GM21367 (cell line): ENCODE measurements at regions not wholly inside any gene's neighbourhood (a gene's known extent, or its start where the extent isn't known, plus 50 kb on each side); places are given as distances from the start of the nearest gene placed in this dataset.

Source experiments
- ATAC-seq: cut with Tn5 transposase; IDR thresholded peaks from one replicate; pipeline ENCODE4 v1.9.1; 2021; ENCODE audit not compliant: unreplicated experiment

GRCh38 chr4:3364634-3365314 is 72.0 kb downstream of the RGS12 start:
- no peak for ATAC-seq

- no peak for ATAC-seq
Measured at GRCh38 chr4:3365326-3365725, 72.5 kb downstream of the RGS12 start.

- no peak for ATAC-seq
Measured at GRCh38 chr4:3365871-3366842, 73.3 kb downstream of the RGS12 start.

- no peak for ATAC-seq
Measured at GRCh38 chr4:3366893-3367775, 74.3 kb downstream of the RGS12 start.

- ATAC-seq: no peak
Measured at GRCh38 chr4:3367866-3368265, 73.9 kb upstream of the HGFAC start.

GRCh38 chr4:3368334-3368733 is 73.4 kb upstream of the HGFAC start:
- ATAC-seq: no peak

- no peak for ATAC-seq
Measured at GRCh38 chr4:3368841-3369760, 72.7 kb upstream of the HGFAC start.

GRCh38 chr4:3369781-3370674 is 71.7 kb upstream of the HGFAC start:
- ATAC-seq: no peak

GRCh38 chr4:3371033-3372001 is 70.5 kb upstream of the HGFAC start:
- no peak for ATAC-seq

- peak; percentile 26 for ATAC-seq
Measured at GRCh38 chr4:3372264-3372932, 69.4 kb upstream of the HGFAC start.

GRCh38 chr4:3372933-3373465 is 68.8 kb upstream of the HGFAC start:
- ATAC-seq: peak; percentile 71

- no peak for ATAC-seq
Measured at GRCh38 chr4:3373468-3373867, 68.3 kb upstream of the HGFAC start.

GRCh38 chr4:3374011-3374645 is 67.6 kb upstream of the HGFAC start:
- no peak for ATAC-seq

GRCh38 chr4:3374667-3375066 is 67.1 kb upstream of the HGFAC start:
- no peak for ATAC-seq

- no peak for ATAC-seq
Measured at GRCh38 chr4:3375688-3376087, 66.1 kb upstream of the HGFAC start.

- ATAC-seq: no peak
Measured at GRCh38 chr4:3376266-3376665, 65.5 kb upstream of the HGFAC start.

GRCh38 chr4:3377557-3377956 is 64.2 kb upstream of the HGFAC start:
- ATAC-seq: no peak
